CD4-positive, alpha-beta T cell treated with Interleukin-4 for 1 hour (primary cell): ENCODE measurements at regions not wholly inside any gene's neighbourhood (a gene's known extent, or its start where the extent isn't known, plus 50 kb on each side); places are given as distances from the start of the nearest gene placed in this dataset.

Experiments used
- DNase-seq, 2 donors: peaks; one replicate each; pipeline ENCODE4 v3.0.0-alpha.2; 2020 to 2022

- no peak for DNase-seq
Observed at GRCh38 chr21:37967036-37967435, 50.8 kb upstream of the KCNJ6 start.

GRCh38 chr21:37968744-37969143, 52.5 kb upstream of the KCNJ6 start:
- no peak for DNase-seq

DNA sequence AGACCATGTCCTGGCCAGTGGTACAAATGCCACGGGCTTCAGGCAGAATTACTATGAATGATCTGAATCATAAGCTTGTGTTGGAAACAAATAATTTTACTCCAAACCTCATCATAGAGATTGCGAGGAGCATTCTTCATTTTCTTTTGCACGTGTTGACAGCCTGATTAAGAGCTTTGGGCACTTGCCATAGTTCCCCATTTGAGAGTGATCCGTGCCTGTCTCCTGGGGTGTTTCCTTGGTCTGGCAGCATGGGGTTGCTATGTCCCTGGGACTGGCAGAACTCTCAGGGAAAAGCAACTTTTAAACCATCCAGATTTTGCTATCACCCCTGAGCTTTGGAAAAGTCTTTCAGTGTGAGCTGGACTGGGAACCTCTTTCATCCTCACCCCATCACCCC, 54.3 kb upstream of the KCNJ6 start:
- DNase-seq = no peak

- DNase-seq = no peak
Observed at GRCh38 chr21:37971390-37971950, 55.2 kb upstream of the KCNJ6 start.

DNA sequence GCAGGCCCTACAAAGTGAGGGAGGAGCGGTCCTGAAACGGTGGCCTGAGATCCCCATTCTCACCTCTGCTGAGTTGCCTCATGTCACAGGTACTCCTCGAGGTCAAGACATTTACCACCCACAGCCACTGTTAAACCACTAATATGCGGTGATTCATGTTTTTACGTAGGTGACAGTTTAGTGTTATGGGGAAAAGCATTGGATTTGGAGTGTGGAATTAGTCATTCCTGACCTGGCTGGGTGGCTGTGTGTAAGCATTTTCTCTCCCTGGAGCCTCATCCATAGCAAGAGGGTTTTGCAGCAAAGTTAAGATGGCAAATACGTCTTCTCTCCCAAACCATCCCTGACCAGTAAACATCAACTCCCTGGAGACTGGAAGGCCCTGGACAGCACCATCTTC, 57.8 kb upstream of the KCNJ6 start:
- no peak for DNase-seq

DNA sequence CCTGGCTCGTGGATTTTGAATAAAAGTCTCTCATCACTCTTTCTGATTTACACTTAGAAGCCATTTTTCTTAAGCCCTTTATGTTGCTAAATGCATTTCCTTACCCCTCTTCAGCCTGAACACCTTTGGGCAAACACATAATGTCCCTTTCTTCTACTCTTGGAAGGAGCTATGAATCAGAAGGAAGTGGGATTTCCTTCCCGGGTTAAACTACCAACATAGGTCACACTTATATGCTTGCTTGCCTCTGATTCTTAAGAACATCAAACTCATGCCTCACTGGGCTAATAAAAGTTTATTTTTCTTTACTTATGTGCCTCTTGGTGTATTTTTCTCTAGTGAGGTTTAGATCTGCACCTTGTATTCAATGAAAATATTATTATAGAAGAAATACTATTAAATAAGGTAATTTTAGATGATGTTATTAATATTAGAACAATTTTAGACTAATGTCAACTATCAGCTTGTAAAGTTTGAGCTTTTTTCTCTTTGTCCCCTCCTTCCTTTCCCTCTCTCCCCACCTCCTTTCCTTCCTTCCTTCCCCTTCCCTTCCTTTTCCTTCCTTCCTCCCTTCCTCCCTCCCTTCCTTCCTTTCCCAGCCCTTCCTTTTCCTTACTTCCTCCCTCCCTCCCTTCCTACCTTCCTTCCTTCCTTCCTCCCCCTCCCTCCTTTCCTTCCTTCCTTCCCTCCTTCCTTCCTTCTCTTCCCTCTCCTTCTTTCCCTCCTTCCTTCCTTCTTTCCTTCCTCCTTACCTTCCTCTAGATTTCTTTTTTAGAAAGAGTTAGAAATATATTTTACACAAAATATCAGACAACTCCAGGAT, 66.5 kb upstream of the KCNJ6 start:
- DNase-seq = no peak

DNA sequence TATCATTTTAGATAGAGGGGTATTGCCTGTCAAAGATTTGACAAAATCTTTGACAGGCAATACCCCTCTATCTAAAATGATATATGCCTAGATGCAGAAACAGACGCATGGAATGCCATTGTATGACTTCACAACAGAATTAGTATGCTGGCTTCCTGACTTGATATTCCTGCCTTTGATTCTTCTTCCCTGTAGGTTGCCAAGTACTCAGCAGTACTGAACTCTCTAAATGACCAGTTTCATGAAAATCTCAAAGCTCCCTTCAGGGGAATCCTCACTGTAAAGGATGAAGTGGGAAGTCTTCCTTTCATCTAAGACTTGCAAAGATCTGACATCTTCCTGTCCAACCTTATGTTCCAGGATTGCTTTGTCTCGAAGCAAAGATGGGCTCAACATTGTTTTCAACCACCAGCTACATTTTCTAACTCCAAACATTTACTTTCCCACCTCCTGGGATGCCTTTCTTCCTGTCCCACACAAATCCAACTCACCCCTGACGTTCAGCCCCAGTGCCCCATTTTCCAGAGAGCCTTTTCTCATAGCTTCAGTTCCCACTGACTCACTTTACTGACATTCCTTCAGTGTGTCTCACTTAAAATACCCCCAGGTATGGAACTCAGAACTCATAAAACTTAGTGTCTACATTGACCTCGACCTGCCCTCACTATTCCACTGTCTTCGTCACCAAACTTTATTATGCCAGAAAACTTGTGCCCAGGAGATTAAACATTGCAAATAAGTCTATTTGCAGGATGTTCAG, 67.3 kb upstream of the KCNJ6 start:
- DNase-seq = no peak

DNA sequence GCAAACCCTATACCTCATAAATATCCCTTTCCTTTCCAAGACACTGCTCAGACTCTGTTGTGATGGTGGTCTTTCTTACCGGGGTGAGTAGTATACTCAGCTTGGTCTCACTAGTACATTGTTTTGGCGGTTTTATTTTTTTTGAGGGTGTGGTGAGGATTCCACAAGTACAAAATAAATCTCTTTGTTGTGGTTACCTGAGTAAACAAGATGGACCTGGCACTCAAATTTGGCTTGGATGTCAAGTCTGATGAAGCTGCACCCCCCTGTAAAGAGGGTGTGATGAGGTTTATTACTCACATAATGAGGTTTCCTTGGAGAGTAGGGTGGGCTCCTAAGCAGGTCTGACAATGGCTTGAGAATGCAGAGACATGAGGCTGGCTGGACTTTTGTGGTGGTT, 68.2 kb upstream of the KCNJ6 start:
- no peak for DNase-seq

DNA sequence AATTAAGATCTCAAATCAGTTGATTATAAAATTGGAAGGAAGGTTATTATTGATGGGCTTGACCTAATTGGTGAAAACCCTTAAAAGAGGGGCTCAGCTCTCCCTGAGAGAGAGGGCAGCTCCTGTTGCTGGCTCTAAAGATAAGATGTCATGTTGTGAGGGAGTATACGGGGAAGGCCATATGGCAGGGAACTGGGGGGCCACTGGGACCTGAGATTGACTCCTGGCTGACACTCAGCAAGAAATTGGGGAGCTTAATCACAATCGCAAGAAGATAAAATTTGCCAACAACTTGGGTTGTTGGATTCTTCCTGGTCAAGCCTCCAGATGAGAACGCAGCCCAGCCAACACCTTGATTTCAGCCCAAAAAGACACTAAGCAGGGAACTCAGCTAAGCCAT, 69.7 kb upstream of the KCNJ6 start:
- no peak for DNase-seq

DNA sequence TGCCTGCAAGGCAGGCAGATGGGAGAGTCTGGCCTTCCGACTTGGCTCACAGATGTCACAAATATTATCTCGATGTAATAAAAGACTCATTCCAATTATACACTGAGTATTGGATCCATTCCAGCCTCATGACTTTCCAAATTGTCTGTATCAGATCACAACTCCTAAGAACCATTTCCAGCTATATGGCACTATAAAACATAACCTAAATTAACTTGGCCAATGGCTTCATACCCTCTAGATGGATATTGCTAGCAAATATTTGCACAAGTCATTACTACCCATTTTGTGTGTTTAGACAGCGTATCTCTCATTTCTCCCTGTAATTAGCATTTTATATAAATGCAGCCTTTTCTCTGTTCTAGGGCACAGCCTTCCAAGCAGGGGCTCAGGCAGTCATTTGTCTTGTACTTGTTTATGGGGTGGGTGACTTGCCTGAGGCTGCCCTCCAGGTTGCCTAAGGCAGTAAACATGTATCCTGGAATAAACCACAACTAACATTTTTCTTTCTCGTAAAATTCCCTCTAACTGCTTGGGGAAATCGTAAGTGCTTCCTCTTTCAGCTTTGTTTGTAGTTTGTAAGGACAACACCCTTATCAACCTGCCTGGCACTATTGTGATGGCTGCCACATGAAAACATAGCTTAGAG, 70.6 kb upstream of the KCNJ6 start:
- DNase-seq = no peak

GRCh38 chr21:37987668-37988067, 71.4 kb upstream of the KCNJ6 start:
- DNase-seq = no peak

DNA sequence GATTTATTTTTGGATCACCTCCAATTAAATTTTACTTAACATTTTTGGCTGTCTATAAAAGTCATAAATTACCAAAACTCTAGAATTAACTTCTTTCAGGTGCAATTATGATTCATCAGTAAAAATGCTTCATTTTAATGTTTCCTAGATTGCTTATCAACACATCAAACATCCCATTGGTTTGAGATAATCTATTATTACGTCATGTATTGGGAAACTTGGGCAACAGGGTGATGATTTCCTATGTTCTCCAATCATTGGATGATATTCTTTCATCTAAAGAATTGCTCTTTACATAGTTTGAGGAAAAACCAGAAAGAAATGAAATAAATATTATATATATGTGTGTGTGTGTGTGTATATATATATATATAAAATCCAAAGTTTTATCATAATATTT, 76.8 kb upstream of the KCNJ6 start:
- DNase-seq = no peak

GRCh38 chr21:37994211-37994610, 78.0 kb upstream of the KCNJ6 start:
- DNase-seq = no peak

- no peak for DNase-seq
Observed at GRCh38 chr21:38012672-38013071, 96.4 kb upstream of the KCNJ6 start.

- DNase-seq = no peak
Observed at GRCh38 chr21:38013741-38014140, 97.5 kb upstream of the KCNJ6 start.

- no peak for DNase-seq
Observed at GRCh38 chr21:38014298-38014697, 98.0 kb upstream of the KCNJ6 start.

DNA sequence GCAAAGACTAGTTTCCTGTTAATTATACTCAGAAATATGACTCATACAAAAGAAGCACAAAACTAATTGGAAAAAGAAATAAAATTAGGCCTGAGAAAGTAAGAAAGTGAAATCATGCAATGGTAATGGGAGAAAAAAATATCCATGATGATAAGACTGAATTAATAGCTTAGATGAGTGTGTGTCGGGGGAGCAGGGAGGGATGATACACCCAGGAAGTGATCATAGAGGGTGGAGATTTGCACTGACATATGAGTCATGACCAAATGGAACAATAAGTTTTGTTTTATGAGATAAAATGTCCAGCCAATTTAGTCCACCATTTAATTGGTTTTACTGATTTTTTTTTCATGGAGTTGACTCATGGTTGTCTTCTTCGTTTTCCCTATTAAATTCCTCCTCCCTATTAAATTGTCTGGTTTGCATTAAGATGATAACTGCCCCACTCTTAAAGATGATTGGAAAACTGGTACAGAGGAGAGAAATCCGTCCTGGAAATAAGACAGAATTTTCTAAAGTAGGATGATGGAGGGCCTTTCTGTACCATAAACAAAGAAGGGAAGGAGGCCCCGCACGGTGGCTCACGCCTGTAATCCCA, 111.7 kb upstream of the KCNJ6 start:
- DNase-seq = no peak

DNA sequence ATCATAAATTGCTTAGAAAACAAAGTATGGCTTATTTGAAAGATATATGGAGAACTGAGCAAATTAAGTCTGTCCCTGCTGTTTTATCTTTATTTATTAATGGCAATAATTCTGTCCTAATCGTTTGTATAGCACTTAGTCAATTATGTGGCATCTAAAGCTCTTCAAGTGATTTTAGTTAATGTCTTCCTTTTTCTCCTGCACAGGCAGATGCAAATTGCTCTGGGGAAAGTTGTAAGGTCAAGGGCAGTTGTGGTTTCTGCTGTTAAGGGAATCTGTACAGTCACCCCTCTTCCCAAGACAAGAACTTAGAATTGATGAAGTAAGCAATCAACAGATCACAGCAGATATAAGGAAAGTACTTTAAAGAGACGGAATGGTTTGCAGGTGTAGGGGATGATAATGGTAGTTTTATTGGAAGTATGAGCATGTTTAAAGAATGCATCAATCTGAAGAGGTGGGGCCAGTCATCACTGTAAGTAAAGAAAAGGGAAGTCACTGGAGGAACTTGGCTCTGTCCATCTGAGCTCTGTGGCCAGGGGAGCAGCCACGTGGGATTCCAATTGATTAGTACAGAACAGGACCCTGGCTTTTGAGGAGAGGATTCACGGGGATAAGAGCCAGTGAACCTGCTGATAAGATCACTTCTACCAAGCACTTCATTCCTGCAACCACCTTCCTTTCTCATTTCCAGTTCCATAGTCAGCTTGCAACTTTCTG, 116.0 kb upstream of the KCNJ6 start:
- DNase-seq = no peak

- DNase-seq = no peak
Observed at GRCh38 chr21:38036016-38036415, 119.8 kb upstream of the KCNJ6 start.

DNA sequence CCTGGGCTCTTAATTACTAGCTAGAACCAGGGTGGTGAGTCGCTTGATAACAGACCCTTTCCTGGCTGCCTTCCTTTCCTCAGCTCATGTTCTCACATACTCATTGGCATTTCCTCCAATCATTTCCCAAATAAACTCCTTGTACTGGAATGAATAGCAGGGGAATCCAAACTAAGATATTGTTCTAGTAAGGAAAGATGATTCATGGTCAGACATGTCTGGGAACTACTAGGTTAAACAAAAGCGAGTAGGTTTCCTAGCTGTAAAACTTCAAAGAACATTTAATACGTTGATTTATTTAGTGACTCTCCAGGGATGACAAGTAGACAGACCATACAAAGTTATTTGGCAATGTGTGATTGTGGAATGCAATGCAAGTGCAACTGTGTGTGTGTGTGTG, 121.2 kb upstream of the KCNJ6 start:
- no peak for DNase-seq

- DNase-seq = no peak
Observed at GRCh38 chr21:38039369-38039768, 123.1 kb upstream of the KCNJ6 start.

DNA sequence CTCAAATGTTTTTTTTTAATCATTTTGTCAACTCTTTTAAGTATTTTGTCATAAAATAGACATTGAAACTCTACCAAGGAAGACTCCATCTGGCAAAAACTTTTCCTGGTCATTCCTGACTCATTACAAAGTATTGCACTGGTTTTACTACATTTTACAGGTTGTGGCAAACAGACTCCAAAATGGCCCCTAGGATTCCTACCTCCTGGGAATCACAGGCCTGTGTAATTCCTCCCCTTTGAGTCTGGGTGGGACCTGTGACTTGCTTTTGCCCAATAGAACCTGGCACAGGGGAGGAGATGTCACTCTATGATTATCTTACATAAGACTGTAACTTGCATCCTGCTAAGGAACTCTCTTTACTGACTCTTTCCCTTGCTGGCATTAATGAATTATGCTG, 123.6 kb upstream of the KCNJ6 start:
- no peak for DNase-seq

DNA sequence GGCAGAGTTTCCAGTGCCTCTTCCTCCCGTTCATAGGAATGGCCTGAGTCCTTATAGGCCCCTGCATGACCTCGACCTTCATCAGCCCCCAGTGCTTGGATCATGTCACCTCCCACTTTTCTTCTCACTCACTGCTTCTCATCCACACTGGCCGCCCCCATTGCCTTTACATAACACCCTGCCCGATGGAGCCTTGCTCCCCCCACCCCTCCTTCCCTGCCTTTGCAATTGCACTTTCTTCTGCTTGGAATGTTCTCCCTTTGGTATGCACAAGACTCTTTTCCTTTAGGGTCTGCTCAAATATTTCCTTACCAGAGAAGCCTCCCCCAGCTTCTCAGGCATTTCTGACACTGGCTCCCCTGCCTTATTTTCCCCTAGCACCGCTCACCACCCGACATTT, 125.2 kb upstream of the KCNJ6 start:
- DNase-seq = no peak
